ENCODE measurements at regions not wholly inside any gene's neighbourhood (a gene's known extent, or its start where the extent isn't known, plus 50 kb on each side); places are given as distances from the start of the nearest gene placed in this dataset.

DNA sequence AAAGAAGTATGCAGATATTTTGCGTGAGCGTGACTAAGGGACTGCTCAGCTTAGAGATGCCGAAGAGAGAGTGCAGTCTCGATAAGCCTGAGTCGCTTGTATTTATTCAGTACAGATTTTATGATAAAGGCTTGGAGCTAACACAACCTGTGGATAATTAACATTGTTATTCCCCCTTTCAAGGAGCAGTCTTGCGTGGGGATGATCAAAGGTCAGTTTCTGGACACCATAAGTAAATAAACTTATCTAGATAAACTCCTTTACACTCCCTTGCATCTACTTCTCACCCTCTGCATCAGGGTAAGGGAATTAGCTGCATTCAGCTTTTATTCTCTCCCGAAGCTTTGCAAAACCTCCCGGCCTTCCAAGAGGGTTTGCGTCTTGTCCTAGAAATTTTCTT, 357.8 kb upstream of the ST8SIA4 start (continued):
- TF ChIP-seq, protein P1, sequence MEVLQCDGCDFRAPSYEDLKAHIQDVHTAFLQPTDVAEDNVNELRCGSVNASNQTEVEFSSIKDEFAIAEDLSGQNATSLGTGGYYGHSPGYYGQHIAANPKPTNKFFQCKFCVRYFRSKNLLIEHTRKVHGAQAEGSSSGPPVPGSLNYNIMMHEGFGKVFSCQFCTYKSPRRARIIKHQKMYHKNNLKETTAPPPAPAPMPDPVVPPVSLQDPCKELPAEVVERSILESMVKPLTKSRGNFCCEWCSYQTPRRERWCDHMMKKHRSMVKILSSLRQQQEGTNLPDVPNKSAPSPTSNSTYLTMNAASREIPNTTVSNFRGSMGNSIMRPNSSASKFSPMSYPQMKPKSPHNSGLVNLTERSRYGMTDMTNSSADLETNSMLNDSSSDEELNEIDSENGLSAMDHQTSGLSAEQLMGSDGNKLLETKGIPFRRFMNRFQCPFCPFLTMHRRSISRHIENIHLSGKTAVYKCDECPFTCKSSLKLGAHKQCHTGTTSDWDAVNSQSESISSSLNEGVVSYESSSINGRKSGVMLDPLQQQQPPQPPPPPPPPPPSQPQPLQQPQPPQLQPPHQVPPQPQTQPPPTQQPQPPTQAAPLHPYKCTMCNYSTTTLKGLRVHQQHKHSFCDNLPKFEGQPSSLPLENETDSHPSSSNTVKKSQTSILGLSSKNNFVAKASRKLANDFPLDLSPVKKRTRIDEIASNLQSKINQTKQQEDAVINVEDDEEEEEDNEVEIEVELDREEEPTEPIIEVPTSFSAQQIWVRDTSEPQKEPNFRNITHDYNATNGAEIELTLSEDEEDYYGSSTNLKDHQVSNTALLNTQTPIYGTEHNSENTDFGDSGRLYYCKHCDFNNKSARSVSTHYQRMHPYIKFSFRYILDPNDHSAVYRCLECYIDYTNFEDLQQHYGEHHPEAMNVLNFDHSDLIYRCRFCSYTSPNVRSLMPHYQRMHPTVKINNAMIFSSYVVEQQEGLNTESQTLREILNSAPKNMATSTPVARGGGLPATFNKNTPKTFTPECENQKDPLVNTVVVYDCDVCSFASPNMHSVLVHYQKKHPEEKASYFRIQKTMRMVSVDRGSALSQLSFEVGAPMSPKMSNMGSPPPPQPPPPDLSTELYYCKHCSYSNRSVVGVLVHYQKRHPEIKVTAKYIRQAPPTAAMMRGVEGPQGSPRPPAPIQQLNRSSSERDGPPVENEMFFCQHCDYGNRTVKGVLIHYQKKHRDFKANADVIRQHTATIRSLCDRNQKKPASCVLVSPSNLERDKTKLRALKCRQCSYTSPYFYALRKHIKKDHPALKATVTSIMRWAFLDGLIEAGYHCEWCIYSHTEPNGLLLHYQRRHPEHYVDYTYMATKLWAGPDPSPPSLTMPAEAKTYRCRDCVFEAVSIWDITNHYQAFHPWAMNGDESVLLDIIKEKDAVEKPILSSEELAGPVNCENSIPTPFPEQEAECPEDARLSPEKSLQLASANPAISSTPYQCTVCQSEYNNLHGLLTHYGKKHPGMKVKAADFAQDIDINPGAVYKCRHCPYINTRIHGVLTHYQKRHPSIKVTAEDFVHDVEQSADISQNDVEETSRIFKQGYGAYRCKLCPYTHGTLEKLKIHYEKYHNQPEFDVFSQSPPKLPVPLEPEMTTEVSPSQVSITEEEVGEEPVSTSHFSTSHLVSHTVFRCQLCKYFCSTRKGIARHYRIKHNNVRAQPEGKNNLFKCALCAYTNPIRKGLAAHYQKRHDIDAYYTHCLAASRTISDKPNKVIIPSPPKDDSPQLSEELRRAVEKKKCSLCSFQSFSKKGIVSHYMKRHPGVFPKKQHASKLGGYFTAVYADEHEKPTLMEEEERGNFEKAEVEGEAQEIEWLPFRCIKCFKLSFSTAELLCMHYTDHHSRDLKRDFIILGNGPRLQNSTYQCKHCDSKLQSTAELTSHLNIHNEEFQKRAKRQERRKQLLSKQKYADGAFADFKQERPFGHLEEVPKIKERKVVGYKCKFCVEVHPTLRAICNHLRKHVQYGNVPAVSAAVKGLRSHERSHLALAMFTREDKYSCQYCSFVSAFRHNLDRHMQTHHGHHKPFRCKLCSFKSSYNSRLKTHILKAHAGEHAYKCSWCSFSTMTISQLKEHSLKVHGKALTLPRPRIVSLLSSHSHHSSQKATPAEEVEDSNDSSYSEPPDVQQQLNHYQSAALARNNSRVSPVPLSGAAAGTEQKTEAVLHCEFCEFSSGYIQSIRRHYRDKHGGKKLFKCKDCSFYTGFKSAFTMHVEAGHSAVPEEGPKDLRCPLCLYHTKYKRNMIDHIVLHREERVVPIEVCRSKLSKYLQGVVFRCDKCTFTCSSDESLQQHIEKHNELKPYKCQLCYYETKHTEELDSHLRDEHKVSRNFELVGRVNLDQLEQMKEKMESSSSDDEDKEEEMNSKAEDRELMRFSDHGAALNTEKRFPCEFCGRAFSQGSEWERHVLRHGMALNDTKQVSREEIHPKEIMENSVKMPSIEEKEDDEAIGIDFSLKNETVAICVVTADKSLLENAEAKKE (CRISPR knock-in tag; IDR thresholded peaks at IDR 0.05): no peak
- TF ChIP-seq, protein P2, sequence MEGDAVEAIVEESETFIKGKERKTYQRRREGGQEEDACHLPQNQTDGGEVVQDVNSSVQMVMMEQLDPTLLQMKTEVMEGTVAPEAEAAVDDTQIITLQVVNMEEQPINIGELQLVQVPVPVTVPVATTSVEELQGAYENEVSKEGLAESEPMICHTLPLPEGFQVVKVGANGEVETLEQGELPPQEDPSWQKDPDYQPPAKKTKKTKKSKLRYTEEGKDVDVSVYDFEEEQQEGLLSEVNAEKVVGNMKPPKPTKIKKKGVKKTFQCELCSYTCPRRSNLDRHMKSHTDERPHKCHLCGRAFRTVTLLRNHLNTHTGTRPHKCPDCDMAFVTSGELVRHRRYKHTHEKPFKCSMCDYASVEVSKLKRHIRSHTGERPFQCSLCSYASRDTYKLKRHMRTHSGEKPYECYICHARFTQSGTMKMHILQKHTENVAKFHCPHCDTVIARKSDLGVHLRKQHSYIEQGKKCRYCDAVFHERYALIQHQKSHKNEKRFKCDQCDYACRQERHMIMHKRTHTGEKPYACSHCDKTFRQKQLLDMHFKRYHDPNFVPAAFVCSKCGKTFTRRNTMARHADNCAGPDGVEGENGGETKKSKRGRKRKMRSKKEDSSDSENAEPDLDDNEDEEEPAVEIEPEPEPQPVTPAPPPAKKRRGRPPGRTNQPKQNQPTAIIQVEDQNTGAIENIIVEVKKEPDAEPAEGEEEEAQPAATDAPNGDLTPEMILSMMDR (conservative IDR thresholded peaks at IDR 0.05; ENCODE audit: low read depth in 2 of 2): no peak
- TF ChIP-seq EZH2phosphoT487 (IDR thresholded peaks at IDR 0.05; ENCODE audit: unreplicated experiment) (no peak), JUNB (IDR thresholded peaks at IDR 0.05; ENCODE audit: unreplicated experiment) (no peak), CREB1 (CRISPR knock-in tag; IDR thresholded peaks at IDR 0.05; ENCODE audit: low read depth) (no peak), POLR2AphosphoS5 (IDR thresholded peaks at IDR 0.05; ENCODE audit: low read depth) (no peak)
- TF ChIP-seq, protein P3, sequence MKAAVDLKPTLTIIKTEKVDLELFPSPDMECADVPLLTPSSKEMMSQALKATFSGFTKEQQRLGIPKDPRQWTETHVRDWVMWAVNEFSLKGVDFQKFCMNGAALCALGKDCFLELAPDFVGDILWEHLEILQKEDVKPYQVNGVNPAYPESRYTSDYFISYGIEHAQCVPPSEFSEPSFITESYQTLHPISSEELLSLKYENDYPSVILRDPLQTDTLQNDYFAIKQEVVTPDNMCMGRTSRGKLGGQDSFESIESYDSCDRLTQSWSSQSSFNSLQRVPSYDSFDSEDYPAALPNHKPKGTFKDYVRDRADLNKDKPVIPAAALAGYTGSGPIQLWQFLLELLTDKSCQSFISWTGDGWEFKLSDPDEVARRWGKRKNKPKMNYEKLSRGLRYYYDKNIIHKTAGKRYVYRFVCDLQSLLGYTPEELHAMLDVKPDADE (IDR thresholded peaks at IDR 0.05): no peak

DNA sequence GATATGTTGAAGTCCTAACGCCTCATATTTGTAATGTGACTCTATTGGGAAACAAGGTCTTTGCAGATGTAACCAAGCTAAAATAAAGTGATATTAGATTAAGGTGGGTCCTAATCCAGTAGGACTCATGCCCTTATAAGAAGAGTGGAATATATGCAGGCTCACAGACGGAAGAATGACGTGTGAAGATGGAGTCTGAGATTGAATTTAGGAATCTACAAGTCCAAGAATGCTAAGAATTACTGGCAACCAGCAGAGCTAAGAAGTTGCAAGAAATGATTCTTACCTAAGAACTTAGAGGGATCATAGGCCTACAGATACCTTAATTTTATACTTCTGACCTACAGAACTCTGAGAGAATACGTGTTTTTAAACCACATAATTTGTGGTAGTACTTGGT, 350.0 kb upstream of the ST8SIA4 start:
- no peak for ATAC-seq
- H3K27me3 ChIP-seq (ENCODE audit: insufficient read depth): no peaks in the 10 kb centered on the region
- TF ChIP-seq NANOG (IDR thresholded peaks at IDR 0.05; ENCODE audit: borderline replicate concordance): no peak
- TF ChIP-seq, protein P3 (IDR thresholded peaks at IDR 0.05): no peak
- TF ChIP-seq JUNB (IDR thresholded peaks at IDR 0.05; ENCODE audit: unreplicated experiment): no peak
- TF ChIP-seq EZH2phosphoT487 (IDR thresholded peaks at IDR 0.05; ENCODE audit: unreplicated experiment): no peak
- no peak for TF ChIP-seq CREB1 (CRISPR knock-in tag; IDR thresholded peaks at IDR 0.05; ENCODE audit: low read depth)
- TF ChIP-seq EZH2 (IDR thresholded peaks at IDR 0.05; ENCODE audit: low read depth, unreplicated experiment): no peak
- TF ChIP-seq, protein P4, sequence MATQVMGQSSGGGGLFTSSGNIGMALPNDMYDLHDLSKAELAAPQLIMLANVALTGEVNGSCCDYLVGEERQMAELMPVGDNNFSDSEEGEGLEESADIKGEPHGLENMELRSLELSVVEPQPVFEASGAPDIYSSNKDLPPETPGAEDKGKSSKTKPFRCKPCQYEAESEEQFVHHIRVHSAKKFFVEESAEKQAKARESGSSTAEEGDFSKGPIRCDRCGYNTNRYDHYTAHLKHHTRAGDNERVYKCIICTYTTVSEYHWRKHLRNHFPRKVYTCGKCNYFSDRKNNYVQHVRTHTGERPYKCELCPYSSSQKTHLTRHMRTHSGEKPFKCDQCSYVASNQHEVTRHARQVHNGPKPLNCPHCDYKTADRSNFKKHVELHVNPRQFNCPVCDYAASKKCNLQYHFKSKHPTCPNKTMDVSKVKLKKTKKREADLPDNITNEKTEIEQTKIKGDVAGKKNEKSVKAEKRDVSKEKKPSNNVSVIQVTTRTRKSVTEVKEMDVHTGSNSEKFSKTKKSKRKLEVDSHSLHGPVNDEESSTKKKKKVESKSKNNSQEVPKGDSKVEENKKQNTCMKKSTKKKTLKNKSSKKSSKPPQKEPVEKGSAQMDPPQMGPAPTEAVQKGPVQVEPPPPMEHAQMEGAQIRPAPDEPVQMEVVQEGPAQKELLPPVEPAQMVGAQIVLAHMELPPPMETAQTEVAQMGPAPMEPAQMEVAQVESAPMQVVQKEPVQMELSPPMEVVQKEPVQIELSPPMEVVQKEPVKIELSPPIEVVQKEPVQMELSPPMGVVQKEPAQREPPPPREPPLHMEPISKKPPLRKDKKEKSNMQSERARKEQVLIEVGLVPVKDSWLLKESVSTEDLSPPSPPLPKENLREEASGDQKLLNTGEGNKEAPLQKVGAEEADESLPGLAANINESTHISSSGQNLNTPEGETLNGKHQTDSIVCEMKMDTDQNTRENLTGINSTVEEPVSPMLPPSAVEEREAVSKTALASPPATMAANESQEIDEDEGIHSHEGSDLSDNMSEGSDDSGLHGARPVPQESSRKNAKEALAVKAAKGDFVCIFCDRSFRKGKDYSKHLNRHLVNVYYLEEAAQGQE (IDR thresholded peaks at IDR 0.05; ENCODE audit: unreplicated experiment): no peak

More for the DNA sequence above, 350.0 kb upstream of the ST8SIA4 start:
- Mint-ChIP-seq H3K36me3 (ENCODE audit: low read depth) (no peaks in the 10 kb centered on the region), H3K4me3 (no peak overlapping the region), H3K9me3 (peaks cover 6% of the 10 kb centered on the region), H3K27ac (no peak overlapping the region), H3K4me1 (no peaks in the 10 kb centered on the region), H3K27me3 (ENCODE audit: insufficient read depth, low read depth, poor library complexity) (no peaks in the 10 kb centered on the region)
- Histone ChIP-seq H3F3A (replicated peaks; ENCODE audit: low read depth) (no peaks in the 10 kb centered on the region), H3K27ac (ENCODE audit: low read depth) (no peak overlapping the region), H3K4me2 (no peak overlapping the region), H3K9me2 (ENCODE audit: insufficient read depth) (no peaks in the 10 kb centered on the region), H3K79me2 (replicated peaks; ENCODE audit: insufficient read depth) (no peaks in the 10 kb centered on the region), H4K20me1 (replicated peaks; ENCODE audit: insufficient read depth) (no peaks in the 10 kb centered on the region), H3K4me1 (ENCODE audit: insufficient read depth) (no peaks in the 10 kb centered on the region), H3K4me3 (no peak overlapping the region), H2AFZ (no peak overlapping the region), H3K36me3 (ENCODE audit: insufficient read depth) (no peaks in the 10 kb centered on the region)
- no peak for DNase-seq (ENCODE audit: low spot score)
